NB4 (cell line): ENCODE measurements at regions not wholly inside any gene's neighbourhood (a gene's known extent, or its start where the extent isn't known, plus 50 kb on each side); places are given as distances from the start of the nearest gene placed in this dataset.

ENCODE experiments used
- POLR2A ChIP-seq: IDR thresholded peaks from 2 replicates; pipeline ENCODE4 v1.6.1; 2011; ENCODE audit warnings: mild to moderate bottlenecking; ENCODE audit not compliant: insufficient read length; ENCODE audit errors: extremely low read depth
- TF ChIP-seq, protein P1 (sequence below): IDR thresholded peaks from one replicate; pipeline ENCODE4 v1.5.1; 2012; ENCODE audit warnings: low read depth, low read length

DNA sequence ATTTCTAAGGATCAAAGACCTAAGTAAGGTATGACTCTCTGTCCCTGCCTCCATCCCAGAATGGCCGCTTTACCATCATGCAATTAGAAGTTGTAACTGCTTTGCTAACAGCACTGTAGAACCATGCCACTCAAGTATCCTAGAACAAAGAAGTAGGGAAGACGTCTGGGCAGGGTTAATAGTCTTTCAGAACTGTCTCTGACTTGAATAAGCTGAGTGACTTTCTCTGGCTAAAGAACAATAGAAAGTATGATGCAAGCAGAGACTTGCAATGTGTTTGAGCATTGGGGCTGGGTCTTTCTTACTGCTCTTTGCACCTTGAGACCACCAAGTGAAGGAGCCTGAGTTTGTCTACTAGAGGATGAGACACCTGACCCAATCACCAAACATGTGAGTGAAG, 279.6 kb upstream of the JAG1 start:
- TF ChIP-seq, protein P1, sequence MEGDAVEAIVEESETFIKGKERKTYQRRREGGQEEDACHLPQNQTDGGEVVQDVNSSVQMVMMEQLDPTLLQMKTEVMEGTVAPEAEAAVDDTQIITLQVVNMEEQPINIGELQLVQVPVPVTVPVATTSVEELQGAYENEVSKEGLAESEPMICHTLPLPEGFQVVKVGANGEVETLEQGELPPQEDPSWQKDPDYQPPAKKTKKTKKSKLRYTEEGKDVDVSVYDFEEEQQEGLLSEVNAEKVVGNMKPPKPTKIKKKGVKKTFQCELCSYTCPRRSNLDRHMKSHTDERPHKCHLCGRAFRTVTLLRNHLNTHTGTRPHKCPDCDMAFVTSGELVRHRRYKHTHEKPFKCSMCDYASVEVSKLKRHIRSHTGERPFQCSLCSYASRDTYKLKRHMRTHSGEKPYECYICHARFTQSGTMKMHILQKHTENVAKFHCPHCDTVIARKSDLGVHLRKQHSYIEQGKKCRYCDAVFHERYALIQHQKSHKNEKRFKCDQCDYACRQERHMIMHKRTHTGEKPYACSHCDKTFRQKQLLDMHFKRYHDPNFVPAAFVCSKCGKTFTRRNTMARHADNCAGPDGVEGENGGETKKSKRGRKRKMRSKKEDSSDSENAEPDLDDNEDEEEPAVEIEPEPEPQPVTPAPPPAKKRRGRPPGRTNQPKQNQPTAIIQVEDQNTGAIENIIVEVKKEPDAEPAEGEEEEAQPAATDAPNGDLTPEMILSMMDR, result no peak
- TF ChIP-seq POLR2A, result no peak
